ENCODE measurements at regions not wholly inside any gene's neighbourhood (a gene's known extent, or its start where the extent isn't known, plus 50 kb on each side); places are given as distances from the start of the nearest gene placed in this dataset.

GRCh38 chr10:121058082-121058481, 206.9 kb downstream of the WDR11 start:
- TF ChIP-seq YY1 (IDR thresholded peaks at IDR 0.05; ENCODE audit: insufficient read depth, insufficient read length), result no peak
- no peak for TF ChIP-seq SUZ12 (IDR thresholded peaks at IDR 0.05; ENCODE audit: extremely low read depth, insufficient read depth, insufficient read length)
- TF ChIP-seq ZNF274 (IDR thresholded peaks at IDR 0.05; ENCODE audit: low read depth, low read length), result no peak
